Kidney (tissue), 13 donors: ENCODE measurements at regions not wholly inside any gene's neighbourhood (a gene's known extent, or its start where the extent isn't known, plus 50 kb on each side); places are given as distances from the start of the nearest gene placed in this dataset.

Source experiments
- DNase-seq, 5 donors: peaks; one replicate each; pipeline ENCODE4 v3.0.0-alpha.2; 2013 to 2020
- FAIRE-seq: peaks from 2 replicates; lab custom pipeline; 2012; peaks lifted over from hg19 to GRCh38; lab: Jason Lieb, UNC
- H3K27ac ChIP-seq, 2 donors: one replicate each; pipeline ENCODE4 v1.7.0; 2013; ENCODE audit warnings: low read depth in 2 of 2, low read length in 2 of 2, inconsistent platforms in 1 of 2
- H3K27me3 ChIP-seq: one replicate; pipeline ENCODE4 v1.7.1; 2013; ENCODE audit warnings: low read length, inconsistent platforms; ENCODE audit not compliant: control insufficient read depth, insufficient read depth
- H3K36me3 ChIP-seq, 3 donors: one replicate each; pipeline versions ENCODE4 v1.7.0 to v1.7.1; 2013; ENCODE audit warnings: low read length in 3 of 3, control low read depth in 1 of 3, inconsistent platforms in 1 of 3; ENCODE audit not compliant: insufficient read depth in 3 of 3, control insufficient read depth in 2 of 3
- H3K4me1 ChIP-seq, 3 donors: one replicate each; pipeline versions ENCODE4 v1.7.0 to v1.7.1; 2013; ENCODE audit warnings: low read length in 3 of 3, inconsistent platforms in 1 of 3, low read depth in 1 of 3; ENCODE audit not compliant: control insufficient read depth in 2 of 3, insufficient read depth in 2 of 3
- H3K4me3 ChIP-seq, 3 donors: one replicate each; pipeline versions ENCODE4 v1.7.0 to v1.8.1; 2013; ENCODE audit warnings: low read length in 3 of 3, control low read depth in 1 of 3, inconsistent platforms in 1 of 3
- H3K9ac ChIP-seq, 3 donors: one replicate each; pipeline versions ENCODE4 v1.7.0 to v1.7.1; 2013; ENCODE audit warnings: low read length in 3 of 3, control low read depth in 1 of 3, inconsistent platforms in 1 of 3
- H3K9me3 ChIP-seq, 3 donors: one replicate each; pipeline versions ENCODE4 v1.7.0 to v1.7.1; 2013; ENCODE audit warnings: low read length in 3 of 3, control low read depth in 1 of 3, inconsistent platforms in 1 of 3; ENCODE audit not compliant: control insufficient read depth in 2 of 3, insufficient read depth in 1 of 3
- intact Hi-C: fragments of 100-400 bp; cut with DNase I; formaldehyde crosslinking; loops from one replicate; pipeline ENCODE4 v1.11.1; 2022
- TF ChIP-seq, protein P1 (sequence below): IDR thresholded peaks from 3 replicates; pipeline ENCODE4 v1.5.1; 2012; ENCODE audit warnings: mild to moderate bottlenecking, moderate library complexity, borderline replicate concordance; ENCODE audit not compliant: insufficient read depth; ENCODE audit errors: extremely low read depth
- donor health status: control.
- donor health status: control.
- donor health status: control.
- donor health status: control.
- donor health status: control.
- donor health status: DM: yes; HTN: yes; CAD: no.
- donor health status: Normal renal cell carcinoma (clear cell type).

DNA sequence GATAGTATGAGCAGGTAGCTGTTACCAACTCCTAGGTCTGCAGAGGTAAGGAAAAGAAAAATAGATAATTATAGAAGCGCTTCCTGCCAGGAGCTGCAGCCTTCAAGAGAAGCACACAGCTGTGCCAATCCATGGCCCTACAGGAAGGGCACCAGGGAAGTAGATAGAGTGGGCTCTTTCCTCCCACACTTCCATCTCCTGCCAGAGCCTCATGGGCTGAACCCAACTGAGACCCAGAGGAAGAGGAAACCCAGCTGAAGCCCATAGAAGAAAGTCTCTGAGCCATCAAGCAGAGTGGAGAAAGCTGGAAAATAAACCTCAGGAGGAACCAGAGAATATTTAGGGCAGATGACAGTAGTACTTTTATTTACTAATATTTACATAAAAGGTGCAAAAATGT, 146.7 kb upstream of the ATXN1 start:
- TF ChIP-seq, protein P1, sequence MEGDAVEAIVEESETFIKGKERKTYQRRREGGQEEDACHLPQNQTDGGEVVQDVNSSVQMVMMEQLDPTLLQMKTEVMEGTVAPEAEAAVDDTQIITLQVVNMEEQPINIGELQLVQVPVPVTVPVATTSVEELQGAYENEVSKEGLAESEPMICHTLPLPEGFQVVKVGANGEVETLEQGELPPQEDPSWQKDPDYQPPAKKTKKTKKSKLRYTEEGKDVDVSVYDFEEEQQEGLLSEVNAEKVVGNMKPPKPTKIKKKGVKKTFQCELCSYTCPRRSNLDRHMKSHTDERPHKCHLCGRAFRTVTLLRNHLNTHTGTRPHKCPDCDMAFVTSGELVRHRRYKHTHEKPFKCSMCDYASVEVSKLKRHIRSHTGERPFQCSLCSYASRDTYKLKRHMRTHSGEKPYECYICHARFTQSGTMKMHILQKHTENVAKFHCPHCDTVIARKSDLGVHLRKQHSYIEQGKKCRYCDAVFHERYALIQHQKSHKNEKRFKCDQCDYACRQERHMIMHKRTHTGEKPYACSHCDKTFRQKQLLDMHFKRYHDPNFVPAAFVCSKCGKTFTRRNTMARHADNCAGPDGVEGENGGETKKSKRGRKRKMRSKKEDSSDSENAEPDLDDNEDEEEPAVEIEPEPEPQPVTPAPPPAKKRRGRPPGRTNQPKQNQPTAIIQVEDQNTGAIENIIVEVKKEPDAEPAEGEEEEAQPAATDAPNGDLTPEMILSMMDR = no peak
- Histone ChIP-seq H3K9me3 (no peaks in the 10 kb centered on the region), H3K4me1 (no peaks in the 10 kb centered on the region), H3K4me3 (no peak overlapping the region), H3K9ac (no peak overlapping the region), H3K27me3 (no peaks in the 10 kb centered on the region), H3K36me3 (no peaks in the 10 kb centered on the region), H3K27ac (no peak overlapping the region)
- DNase-seq (no peak), FAIRE-seq (no peak)
- intact Hi-C loops = no loop called here

DNA sequence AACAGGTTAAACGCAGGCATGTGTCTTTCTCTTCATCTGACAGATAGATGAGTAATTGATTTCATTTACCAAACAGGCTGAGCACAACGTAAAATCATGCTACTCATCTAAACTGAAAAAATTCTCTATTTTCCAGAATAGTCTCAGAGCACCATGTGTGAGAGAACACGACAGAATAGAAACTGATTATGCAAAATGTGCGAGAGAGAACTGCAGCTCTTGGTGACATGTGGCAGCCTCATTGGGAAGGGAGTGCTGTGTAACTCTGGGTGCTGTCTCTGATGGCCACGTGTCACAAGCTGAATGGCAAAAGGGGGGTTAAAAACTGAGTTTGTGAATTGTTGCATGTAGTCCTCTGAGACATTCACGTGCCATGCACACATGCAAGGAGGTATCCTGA, 143.7 kb upstream of the ATXN1 start:
- no peaks in the 10 kb centered on the region for H3K36me3 ChIP-seq
- FAIRE-seq (no peak), DNase-seq (no peak)
- intact Hi-C loops = no loop called here
- no peaks in the 10 kb centered on the region for H3K9me3 ChIP-seq
- no peak overlapping the region for H3K27ac ChIP-seq
- TF ChIP-seq, protein P1 = no peak
- H3K9ac ChIP-seq = no peak overlapping the region
- no peaks in the 10 kb centered on the region for H3K27me3 ChIP-seq
- no peaks in the 10 kb centered on the region for H3K4me1 ChIP-seq
- H3K4me3 ChIP-seq = no peak overlapping the region

DNA sequence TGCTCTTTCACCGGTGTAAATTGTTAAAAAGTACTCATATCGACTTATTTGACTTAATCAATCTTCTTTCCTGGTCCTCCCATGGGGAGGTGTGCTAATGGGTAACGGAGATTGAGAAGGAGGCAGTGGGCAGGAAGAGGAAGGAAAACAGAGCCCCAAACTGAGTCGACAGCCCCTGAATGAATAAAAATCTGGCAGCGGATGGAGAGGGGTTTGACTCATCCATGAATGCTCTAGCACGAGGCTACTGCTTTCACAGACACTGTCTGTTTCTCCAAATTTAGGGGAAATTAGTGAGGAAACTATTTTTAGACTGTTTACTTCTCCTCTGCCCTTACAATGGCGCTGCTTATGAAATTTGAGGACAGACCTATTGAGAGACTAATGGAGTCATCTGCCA, 142.2 kb upstream of the ATXN1 start:
- DNase-seq = no peak

More for the DNA sequence above, 142.2 kb upstream of the ATXN1 start:
- no peak for FAIRE-seq
- H3K27ac ChIP-seq = no peak overlapping the region
- no peaks in the 10 kb centered on the region for H3K9me3 ChIP-seq
- no peaks in the 10 kb centered on the region for H3K27me3 ChIP-seq
- H3K4me3 ChIP-seq = no peak overlapping the region
- TF ChIP-seq, protein P1 = no peak
- H3K4me1 ChIP-seq = no peaks in the 10 kb centered on the region
- intact Hi-C loops = no loop called here
- no peaks in the 10 kb centered on the region for H3K36me3 ChIP-seq
- no peak overlapping the region for H3K9ac ChIP-seq
